Glutamatergic neuron (in vitro differentiated cells): ENCODE measurements at regions not wholly inside any gene's neighbourhood (a gene's known extent, or its start where the extent isn't known, plus 50 kb on each side); places are given as distances from the start of the nearest gene placed in this dataset.

Experiments
- DNase-seq: peaks from one replicate; pipeline ENCODE4 v3.0.0; 2022
- H3K27ac Mint-ChIP-seq: one replicate; pipeline ENCODE4 v1.8.0; 2020; ENCODE audit warnings: mild to moderate bottlenecking, mixed read lengths, inconsistent platforms; ENCODE audit not compliant: unreplicated experiment
- H3K27me3 Mint-ChIP-seq: one replicate; pipeline ENCODE4 v1.8.0; 2020; ENCODE audit warnings: mild to moderate bottlenecking, moderate library complexity, mixed read lengths, inconsistent platforms; ENCODE audit not compliant: unreplicated experiment
- H3K36me3 Mint-ChIP-seq: one replicate; pipeline ENCODE4 v1.8.0; 2020; ENCODE audit warnings: mild to moderate bottlenecking, mixed read lengths, inconsistent platforms; ENCODE audit not compliant: unreplicated experiment
- H3K4me1 Mint-ChIP-seq: one replicate; pipeline ENCODE4 v1.8.0; 2020; ENCODE audit warnings: mild to moderate bottlenecking, low read depth, mixed read lengths, inconsistent platforms; ENCODE audit not compliant: unreplicated experiment
- H3K4me3 Mint-ChIP-seq: one replicate; pipeline ENCODE4 v1.8.0; 2020; ENCODE audit warnings: mild to moderate bottlenecking, mixed read lengths, inconsistent platforms; ENCODE audit not compliant: unreplicated experiment
- H3K9me3 Mint-ChIP-seq: one replicate; pipeline ENCODE4 v1.8.0; 2020; ENCODE audit warnings: mild to moderate bottlenecking, moderate library complexity, mixed read lengths, inconsistent platforms; ENCODE audit not compliant: unreplicated experiment
- CTCF ChIP-seq: fragments of 200-600 bp; sonication (generic); IDR thresholded peaks from one replicate; pipeline ENCODE4 v1.5.0; 2021; ENCODE audit not compliant: partially characterized antibody, unreplicated experiment

GRCh38 chr2:234313558-234313957 is 183.3 kb downstream of the ARL4C start:
- H3K4me3 Mint-ChIP-seq: no peak overlapping the region
- H3K36me3 Mint-ChIP-seq: no peaks in the 10 kb centered on the region
- H3K9me3 Mint-ChIP-seq: no peaks in the 10 kb centered on the region
- no peaks in the 10 kb centered on the region for H3K4me1 Mint-ChIP-seq
- no peak overlapping the region for H3K27ac Mint-ChIP-seq
- no peak for DNase-seq
- H3K27me3 Mint-ChIP-seq: peaks cover 2% of the 10 kb centered on the region
- no peak for TF ChIP-seq CTCF

GRCh38 chr2:234310166-234310565 is 186.7 kb downstream of the ARL4C start:
- Mint-ChIP-seq H3K27me3 (peaks cover 2% of the 10 kb centered on the region), H3K4me3 (no peak overlapping the region), H3K4me1 (peaks cover under 1% of the 10 kb centered on the region), H3K9me3 (no peaks in the 10 kb centered on the region), H3K36me3 (no peaks in the 10 kb centered on the region), H3K27ac (no peak overlapping the region)
- no peak for DNase-seq
- no peak for TF ChIP-seq CTCF

GRCh38 chr2:234309431-234309830 is 187.4 kb downstream of the ARL4C start:
- peaks cover 7% of the 10 kb centered on the region for H3K4me1 Mint-ChIP-seq
- no peak for TF ChIP-seq CTCF
- no peak overlapping the region for H3K27ac Mint-ChIP-seq
- peaks cover 2% of the 10 kb centered on the region for H3K27me3 Mint-ChIP-seq
- no peak for DNase-seq
- no peak overlapping the region for H3K4me3 Mint-ChIP-seq
- no peaks in the 10 kb centered on the region for H3K9me3 Mint-ChIP-seq
- no peaks in the 10 kb centered on the region for H3K36me3 Mint-ChIP-seq

- no peaks in the 10 kb centered on the region for H3K9me3 Mint-ChIP-seq
Observed at GRCh38 chr2:234308813-234309195, 188.1 kb downstream of the ARL4C start.

More at GRCh38 chr2:234308813-234309195, 188.1 kb downstream of the ARL4C start:
- Mint-ChIP-seq H3K27ac (no peak overlapping the region), H3K27me3 (no peaks in the 10 kb centered on the region), H3K4me3 (no peak overlapping the region), H3K36me3 (no peaks in the 10 kb centered on the region), H3K4me1 (peaks cover 7% of the 10 kb centered on the region)
- TF ChIP-seq CTCF: no peak
- DNase-seq: no peak
